ENCODE measurements at regions not wholly inside any gene's neighbourhood (a gene's known extent, or its start where the extent isn't known, plus 50 kb on each side); places are given as distances from the start of the nearest gene placed in this dataset.

DNA sequence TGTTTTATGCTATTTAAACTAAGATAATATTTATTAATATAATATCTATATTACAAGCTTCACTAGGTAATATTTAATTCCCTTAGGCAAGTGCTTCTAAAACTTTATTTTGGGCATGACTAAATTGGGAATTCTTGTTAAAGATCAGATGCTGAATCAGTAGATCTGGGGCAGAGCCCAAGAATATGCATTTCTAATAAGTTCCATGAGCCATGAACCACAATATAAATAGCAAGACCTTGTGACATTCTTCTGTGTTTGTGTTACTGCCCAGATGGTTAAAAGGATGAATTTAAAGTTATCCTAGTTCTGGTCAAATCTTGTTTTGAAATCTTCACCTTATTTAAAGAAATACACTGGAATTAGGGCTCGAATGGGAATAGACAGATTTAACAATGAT, 258.4 kb upstream of the CACNA2D1 start:
- no peak for TF ChIP-seq JUND (IDR thresholded peaks at IDR 0.05; ENCODE audit: low read depth)
- in situ Hi-C loops (cut with HindIII; ENCODE audit: low pct_unique_long_range_greater_than_20kb, low sequenced_read_pairs): no loop called here
- DNase-seq (ENCODE audit: low read depth in 1 of 2, low spot score in 1 of 2): no peak

DNA sequence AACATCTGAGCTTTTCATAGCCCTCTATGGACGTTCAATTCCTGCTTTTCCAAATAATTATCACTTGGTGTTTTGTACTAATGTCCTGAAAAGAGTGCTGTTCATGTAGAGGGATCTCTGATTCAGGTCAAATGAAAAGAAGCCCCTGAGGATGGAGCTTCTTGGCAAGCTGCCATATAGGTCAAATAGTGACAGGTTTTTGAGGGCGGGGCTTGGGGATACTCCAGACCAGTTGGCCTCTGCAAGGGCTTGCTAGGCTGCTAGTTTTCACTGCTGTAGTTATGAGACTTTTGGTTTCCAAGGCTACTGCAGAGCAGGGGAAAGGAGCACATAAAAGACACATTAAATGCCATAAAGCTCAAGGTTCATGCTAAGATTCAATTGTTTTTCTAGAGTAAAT, 257.2 kb upstream of the CACNA2D1 start:
- no peak for TF ChIP-seq JUND (IDR thresholded peaks at IDR 0.05; ENCODE audit: low read depth)
- in situ Hi-C loops (cut with HindIII; ENCODE audit: low pct_unique_long_range_greater_than_20kb, low sequenced_read_pairs): no loop called here
- DNase-seq (ENCODE audit: low read depth in 1 of 2, low spot score in 1 of 2): peak in 1 of 2 experiments; percentile 54

DNA sequence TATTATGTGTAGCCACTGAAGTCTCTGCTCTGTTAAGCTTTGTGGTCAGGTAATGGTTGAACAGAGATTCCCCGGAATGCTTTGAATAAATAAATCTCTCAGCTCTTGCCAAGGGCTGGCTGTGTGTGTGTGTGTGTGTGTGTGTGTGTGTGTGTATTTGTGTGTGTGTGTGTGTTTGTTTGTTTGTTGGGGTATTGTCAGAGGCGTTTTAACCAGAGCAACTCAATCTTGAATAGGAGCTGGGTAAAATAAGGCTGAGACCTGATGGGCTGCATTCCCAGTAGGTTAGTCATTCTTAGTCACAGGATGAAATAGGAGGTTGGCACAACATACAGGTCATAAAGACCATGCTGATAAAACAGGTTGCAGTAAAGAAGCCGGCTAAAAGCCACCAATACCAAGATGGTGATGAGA, 256.2 kb upstream of the CACNA2D1 start:
- peak; percentile 99 for TF ChIP-seq JUND (IDR thresholded peaks at IDR 0.05; ENCODE audit: low read depth)
- peak in 1 of 2 experiments; percentile 95 for DNase-seq (ENCODE audit: low read depth in 1 of 2, low spot score in 1 of 2)
- in situ Hi-C loops (cut with HindIII; ENCODE audit: low pct_unique_long_range_greater_than_20kb, low sequenced_read_pairs): no loop called here

DNA sequence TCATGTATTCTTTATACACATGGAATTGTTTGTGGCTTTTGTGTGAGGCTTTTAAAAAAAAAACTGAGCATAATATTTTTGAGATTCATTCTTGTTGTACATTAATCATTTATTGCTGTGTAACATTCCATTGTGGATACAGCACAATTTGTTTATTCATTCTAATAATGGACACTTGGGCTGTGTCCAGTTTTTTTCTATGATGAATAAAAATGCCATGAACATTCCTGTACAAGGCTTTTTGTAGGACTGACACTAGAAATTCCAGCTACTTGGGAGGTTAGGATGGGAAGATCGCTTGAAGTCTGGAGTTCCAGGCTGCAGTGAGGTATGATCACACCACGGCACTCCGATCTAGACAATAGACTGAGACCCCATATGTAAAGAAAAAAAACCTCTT, 254.3 kb upstream of the CACNA2D1 start:
- no peak for DNase-seq (ENCODE audit: low read depth in 1 of 2, low spot score in 1 of 2)
- in situ Hi-C loops (cut with HindIII; ENCODE audit: low pct_unique_long_range_greater_than_20kb, low sequenced_read_pairs): no loop called here

DNA sequence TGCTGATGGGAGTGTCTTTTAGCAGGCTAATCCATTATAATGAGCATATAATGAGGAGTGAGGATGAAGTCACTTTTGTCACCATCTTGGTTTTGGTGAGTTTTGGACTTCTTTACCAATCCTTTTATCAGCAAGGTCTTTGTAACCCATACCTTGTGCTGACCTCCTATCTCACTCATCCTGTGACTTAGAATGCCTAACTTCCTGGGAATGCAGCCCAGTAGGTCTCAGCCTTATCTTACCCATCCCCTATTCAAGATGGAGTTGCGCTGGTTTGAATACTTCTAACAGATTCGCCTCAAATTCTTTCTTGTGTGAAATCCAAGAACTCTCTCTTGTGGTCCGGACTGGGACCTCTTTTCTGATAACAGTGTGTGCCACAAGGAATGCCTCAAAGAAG, 253.1 kb upstream of the CACNA2D1 start:
- in situ Hi-C loops (cut with HindIII; ENCODE audit: low pct_unique_long_range_greater_than_20kb, low sequenced_read_pairs): no loop called here
- no peak for DNase-seq (ENCODE audit: low read depth in 1 of 2, low spot score in 1 of 2)
- no peak for TF ChIP-seq JUND (IDR thresholded peaks at IDR 0.05; ENCODE audit: low read depth)

More for the DNA sequence above, 254.3 kb upstream of the CACNA2D1 start:
- TF ChIP-seq JUND (IDR thresholded peaks at IDR 0.05; ENCODE audit: low read depth): no peak

DNA sequence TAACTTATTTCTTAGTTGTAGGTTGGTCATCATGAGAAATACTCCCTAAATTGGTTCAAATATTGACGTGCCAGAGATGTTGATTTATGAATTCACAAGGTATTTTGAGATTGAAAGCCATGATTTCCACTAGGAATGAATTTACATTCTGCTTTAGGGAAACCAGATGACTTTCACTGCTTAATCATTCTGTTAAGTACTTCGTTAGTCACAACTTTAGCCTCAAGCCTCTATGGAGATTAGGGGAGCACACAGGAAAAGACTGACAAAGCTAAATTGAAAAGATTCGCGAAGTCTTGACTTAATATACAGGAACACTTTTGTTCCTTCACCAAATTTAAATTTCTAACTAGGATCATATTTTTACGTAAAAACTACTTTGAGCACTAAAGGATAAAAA, 250.4 kb upstream of the CACNA2D1 start:
- TF ChIP-seq JUND (IDR thresholded peaks at IDR 0.05; ENCODE audit: low read depth): no peak
- no peak for DNase-seq (ENCODE audit: low read depth in 1 of 2, low spot score in 1 of 2)

DNA sequence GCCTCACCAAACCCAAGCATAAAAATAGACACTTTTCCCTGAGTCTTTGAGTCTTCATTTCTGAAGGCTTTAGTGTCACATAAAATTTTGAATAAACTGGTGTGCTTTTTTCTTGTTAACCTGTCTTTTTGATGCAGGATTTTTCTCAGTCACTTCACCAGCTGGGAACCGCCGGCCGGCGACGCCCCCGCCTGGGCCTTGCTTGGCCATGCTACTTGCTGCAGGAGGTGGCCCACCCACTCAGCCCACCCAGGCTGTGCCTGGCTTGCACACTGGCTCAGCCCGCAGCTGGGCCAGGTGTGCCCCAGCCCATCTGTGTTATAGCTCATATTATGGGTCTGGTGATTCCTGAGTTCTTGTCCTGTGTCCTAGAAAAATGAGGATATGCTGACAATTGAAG, 247.4 kb upstream of the CACNA2D1 start:
- no peak for TF ChIP-seq JUND (IDR thresholded peaks at IDR 0.05; ENCODE audit: low read depth)
- in situ Hi-C loops (cut with HindIII; ENCODE audit: low pct_unique_long_range_greater_than_20kb, low sequenced_read_pairs): no loop called here
- no peak for DNase-seq (ENCODE audit: low read depth in 1 of 2, low spot score in 1 of 2)

More for the DNA sequence above, 250.4 kb upstream of the CACNA2D1 start:
- in situ Hi-C loops (cut with HindIII; ENCODE audit: low pct_unique_long_range_greater_than_20kb, low sequenced_read_pairs): no loop called here

DNA sequence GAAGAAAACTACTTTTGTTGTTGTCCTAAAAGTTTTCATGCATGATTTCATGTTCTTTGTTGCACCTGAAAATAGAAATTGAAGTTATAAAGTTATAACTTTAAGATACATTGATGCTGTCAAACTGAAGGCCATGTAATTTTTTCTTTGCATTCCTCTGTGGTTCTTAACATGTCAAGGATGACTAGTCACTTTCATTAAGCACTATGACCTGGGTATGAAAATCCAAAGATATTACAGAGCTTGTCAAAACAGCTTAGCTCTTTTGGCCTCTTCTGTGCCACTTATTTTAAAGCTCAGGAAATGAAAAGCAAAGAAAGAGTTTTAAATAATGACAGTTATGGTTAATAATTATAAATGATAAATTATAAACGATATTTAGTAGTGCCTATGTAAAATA, 241.6 kb upstream of the CACNA2D1 start:
- DNase-seq (ENCODE audit: low read depth in 1 of 2, low spot score in 1 of 2): no peak
- no peak for TF ChIP-seq JUND (IDR thresholded peaks at IDR 0.05; ENCODE audit: low read depth)
- in situ Hi-C loops (cut with HindIII; ENCODE audit: low pct_unique_long_range_greater_than_20kb, low sequenced_read_pairs): no loop called here

DNA sequence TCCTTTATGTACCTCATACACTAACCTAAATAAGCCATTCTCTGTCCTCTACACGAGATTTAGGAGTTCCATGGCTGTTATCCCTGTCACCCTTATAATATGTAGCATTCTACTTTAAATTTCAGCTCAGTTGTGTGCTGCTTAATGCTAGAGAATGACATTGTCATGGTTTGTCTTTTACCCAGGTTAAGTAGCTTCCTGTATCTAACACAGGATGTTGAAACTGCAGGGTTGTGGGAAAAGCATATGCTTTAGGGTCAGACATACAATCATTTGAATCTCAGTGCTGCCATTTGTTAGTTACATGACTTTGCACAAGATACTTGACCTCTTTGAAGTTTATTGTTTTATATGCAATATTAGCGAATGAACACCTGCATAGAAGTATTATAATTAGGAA, 235.1 kb upstream of the CACNA2D1 start:
- DNase-seq (ENCODE audit: low read depth in 1 of 2, low spot score in 1 of 2): peak in 1 of 2 experiments; percentile 13
- in situ Hi-C loops (cut with HindIII; ENCODE audit: low pct_unique_long_range_greater_than_20kb, low sequenced_read_pairs): no loop called here
- no peak for TF ChIP-seq JUND (IDR thresholded peaks at IDR 0.05; ENCODE audit: low read depth)

DNA sequence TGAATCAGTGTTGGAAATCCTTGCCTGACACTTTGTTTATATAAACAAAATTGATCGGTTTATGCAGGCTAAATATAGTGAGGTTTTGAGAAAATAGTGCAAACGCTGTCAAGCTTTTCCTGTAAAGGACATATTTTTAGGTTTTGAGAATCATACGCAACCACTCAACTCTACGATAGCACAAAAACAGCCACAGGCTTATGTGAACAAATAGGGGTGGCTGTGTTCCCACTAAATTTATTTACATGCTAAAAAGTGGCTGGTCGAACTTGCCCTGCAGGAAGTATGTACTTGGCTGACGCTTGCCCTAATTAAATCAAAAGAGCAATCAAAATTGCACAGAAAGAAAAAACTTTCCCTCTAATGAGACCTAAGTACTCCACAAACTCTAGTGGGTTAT, 234.7 kb upstream of the CACNA2D1 start:
- in situ Hi-C loops (cut with HindIII; ENCODE audit: low pct_unique_long_range_greater_than_20kb, low sequenced_read_pairs): no loop called here
- TF ChIP-seq JUND (IDR thresholded peaks at IDR 0.05; ENCODE audit: low read depth): 0 out of 2 replicates have a peak, but pooled peaks have one; percentile 28
- DNase-seq (ENCODE audit: low read depth in 1 of 2, low spot score in 1 of 2): peak in 1 of 2 experiments; percentile 70

DNA sequence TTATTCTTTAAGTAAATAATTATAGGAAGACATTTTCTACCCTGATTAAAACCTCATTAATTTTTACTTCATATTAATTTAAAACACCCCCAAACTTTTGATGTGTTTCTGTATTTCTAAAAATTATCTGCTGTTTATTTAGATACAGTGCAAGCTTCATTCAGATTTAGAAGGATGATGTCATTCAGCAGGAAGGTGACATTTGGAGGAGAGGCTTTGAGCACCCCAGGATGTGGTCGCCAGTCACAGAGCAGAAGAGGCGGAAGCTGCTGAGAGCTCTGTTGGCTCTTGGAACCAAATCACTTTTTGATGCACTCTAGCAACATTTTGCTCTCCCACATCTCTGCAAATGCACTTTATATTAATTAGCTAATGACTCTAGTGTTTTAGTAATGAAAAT, 233.9 kb upstream of the CACNA2D1 start:
- DNase-seq (ENCODE audit: low read depth in 1 of 2, low spot score in 1 of 2): no peak
- no peak for TF ChIP-seq JUND (IDR thresholded peaks at IDR 0.05; ENCODE audit: low read depth)
- in situ Hi-C loops (cut with HindIII; ENCODE audit: low pct_unique_long_range_greater_than_20kb, low sequenced_read_pairs): no loop called here

DNA sequence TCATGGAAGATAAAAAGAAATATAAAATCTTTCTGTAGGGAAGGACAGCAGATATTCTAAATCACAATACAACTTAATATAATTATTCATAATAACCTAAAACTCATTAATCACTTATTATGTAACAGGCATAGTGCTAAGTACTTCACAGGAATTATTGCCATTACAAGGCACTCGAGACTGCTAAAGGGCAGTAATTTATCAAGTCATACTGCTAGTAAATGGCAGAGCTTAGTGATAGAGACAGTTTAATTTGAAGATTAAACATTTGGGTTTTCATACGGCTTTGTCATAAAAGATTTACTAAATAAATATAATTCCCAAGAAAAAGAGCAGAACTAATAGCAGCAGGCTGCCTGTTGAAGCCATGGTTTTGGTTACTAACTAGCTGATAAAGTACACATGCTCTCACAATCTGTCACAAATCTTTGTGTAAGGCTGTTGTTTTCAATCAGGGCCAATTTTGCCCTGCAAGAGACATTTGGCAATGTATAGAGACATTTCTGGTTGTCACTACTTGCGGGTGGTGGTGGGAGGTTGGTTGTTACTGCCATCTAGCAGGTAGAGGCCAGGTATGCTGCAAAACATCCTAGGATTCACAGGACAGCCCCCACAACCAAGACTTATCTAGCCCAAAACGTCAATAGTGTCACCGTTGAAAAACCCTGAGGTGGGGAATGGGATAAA, 233.3 kb upstream of the CACNA2D1 start:
- TF ChIP-seq JUND (IDR thresholded peaks at IDR 0.05; ENCODE audit: low read depth): no peak
- DNase-seq (ENCODE audit: low read depth in 1 of 2, low spot score in 1 of 2): no peak
- in situ Hi-C loops (cut with HindIII; ENCODE audit: low pct_unique_long_range_greater_than_20kb, low sequenced_read_pairs): no loop called here

DNA sequence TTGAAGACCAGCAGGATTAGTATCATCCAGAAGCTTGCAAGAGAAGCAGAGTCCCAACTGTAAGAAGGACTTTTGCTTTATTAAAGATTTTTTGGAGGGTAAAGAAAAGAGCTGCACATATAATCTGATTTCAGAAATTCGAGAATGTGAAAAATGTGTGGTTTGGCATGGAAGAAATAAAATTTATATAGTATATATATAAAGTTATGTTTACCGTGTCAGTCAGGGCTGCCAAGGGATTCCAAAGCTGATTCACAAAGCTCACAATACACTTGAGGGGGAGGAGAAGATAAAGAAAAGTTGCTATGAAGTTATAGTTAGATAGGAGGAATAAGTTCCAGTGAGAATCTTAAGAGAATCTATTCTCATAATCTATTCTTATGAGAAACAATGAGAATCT, 231.8 kb upstream of the CACNA2D1 start:
- in situ Hi-C loops (cut with HindIII; ENCODE audit: low pct_unique_long_range_greater_than_20kb, low sequenced_read_pairs): no loop called here
- no peak for TF ChIP-seq JUND (IDR thresholded peaks at IDR 0.05; ENCODE audit: low read depth)
- DNase-seq (ENCODE audit: low read depth in 1 of 2, low spot score in 1 of 2): no peak

DNA sequence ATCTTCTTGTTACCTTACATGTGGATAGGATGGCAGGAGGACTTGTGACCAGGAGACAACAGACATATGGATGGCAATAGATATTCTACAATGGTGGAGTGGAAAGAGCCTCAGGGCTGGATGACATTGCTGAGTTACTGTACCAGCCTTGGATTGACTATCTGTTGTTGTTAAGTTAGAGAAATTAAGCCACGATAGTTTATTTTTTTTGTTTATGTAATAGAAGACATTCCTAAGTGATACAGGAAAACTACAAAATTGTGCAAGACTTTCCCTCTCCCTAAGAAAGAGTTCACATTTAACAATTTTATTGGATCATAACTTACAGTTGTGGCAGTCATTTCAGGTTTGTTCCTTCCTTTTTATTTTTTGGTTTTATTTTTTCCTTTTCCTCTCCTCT, 230.7 kb upstream of the CACNA2D1 start:
- no peak for DNase-seq (ENCODE audit: low read depth in 1 of 2, low spot score in 1 of 2)
- TF ChIP-seq JUND (IDR thresholded peaks at IDR 0.05; ENCODE audit: low read depth): no peak
- in situ Hi-C loops (cut with HindIII; ENCODE audit: low pct_unique_long_range_greater_than_20kb, low sequenced_read_pairs): no loop called here

Data from T47D (cell line).